HG03066 (cell line): ENCODE measurements at regions not wholly inside any gene's neighbourhood (a gene's known extent, or its start where the extent isn't known, plus 50 kb on each side); places are given as distances from the start of the nearest gene placed in this dataset.
"Not testable (repeated sequence)": the region's sequence is repeated elsewhere in the genome, so short reads cannot be mapped to it uniquely, and the experiment has no call there.

Experiments used
- ATAC-seq: cut with Tn5 transposase; IDR thresholded peaks from one replicate; pipeline ENCODE4 v1.9.1; 2021; ENCODE audit warnings: low read depth; ENCODE audit not compliant: unreplicated experiment

DNA sequence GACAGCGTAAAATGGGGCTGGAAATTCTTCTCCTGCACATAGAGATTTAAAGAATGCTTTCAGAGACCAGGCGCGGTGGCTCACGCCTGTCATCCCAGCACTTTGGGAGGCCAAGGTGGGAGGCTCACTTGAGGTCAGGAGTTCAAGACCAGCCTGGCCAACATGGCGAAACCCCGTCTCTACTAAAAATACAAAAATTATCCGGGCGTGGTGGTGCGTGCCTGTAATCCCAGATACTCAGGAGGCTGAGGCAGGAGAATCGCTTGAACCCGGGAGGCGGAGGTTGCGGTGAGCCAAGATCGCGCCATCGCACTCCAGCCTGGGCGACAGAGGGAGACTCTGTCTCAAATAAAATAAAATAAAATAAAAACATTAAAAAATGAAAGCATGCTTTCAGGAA lies 107.4 kb downstream of the CRLF2 start:
- not testable (repeated sequence) for ATAC-seq

GRCh38 chrX:1103360-1103759 lies 109.1 kb downstream of the CRLF2 start:
- no peak for ATAC-seq

DNA sequence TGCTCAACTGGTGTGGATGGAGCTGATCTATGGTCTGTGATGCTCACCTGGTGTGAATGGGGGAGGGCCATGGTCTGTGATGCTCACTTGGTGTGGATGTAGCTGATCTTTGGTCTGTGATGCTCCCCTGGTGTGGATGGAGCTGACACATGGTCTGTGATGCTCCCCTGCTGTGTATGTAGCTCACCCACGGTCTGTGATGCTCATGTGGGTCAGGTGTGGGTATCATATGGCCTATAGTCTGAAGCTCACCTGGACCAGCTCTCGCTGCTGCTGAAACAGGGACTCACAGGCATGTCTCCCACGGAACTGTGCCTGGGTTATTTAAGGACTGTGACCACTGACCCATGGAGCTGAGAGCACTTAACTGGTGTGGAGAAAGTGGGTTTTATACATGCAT lies 109.7 kb downstream of the CRLF2 start:
- ATAC-seq: no peak

DNA sequence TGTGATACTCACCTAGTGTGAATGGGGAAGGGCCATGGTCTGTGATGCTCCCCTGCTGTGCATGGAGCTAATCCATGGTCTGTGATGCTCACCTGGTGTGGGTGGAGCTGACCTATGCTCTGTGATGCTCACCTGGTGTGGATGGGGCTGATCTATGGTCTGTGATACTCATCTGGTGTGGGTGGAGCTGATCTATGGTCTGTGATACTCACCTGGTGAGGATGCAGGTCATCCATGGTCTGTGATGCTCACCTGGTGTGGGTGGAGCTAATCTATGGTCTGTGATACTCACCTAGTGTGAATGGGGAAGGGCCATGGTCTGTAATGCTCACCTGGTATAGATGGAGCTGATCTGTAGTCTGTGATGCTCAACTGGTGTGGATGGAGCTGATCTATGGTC lies 110.2 kb downstream of the CRLF2 start:
- not testable (repeated sequence) for ATAC-seq

DNA sequence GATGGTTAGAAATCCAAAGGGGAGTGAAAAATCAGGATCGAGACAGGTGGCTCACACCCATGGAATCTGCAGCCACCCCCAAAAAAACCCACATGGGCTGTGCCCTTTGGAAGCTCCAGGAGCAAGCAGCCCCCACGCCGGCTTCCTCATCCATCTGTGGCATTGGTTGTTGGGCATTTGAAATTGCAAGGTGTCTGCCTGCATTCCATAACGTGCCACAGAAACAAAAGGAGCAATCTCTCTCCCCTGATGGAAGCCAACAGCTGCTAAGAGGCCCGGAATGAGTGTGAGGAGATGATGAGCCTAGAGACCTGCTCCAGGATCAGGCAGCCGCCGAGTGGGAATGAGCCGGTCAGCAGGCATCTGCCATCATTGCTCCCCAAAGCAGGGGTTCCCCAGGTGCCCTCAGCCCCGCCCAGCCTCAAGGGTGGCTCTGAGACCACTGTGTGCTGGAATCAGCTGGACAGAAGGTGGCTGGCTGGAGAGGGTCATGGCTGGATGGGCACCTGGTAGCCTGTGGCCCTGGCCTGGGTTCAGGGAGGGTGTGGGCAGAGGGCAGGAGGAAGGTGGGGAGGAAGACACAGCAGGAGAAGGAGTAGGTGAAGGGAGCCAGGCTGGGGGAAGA lies 113.2 kb downstream of the CRLF2 start:
- no peak for ATAC-seq

DNA sequence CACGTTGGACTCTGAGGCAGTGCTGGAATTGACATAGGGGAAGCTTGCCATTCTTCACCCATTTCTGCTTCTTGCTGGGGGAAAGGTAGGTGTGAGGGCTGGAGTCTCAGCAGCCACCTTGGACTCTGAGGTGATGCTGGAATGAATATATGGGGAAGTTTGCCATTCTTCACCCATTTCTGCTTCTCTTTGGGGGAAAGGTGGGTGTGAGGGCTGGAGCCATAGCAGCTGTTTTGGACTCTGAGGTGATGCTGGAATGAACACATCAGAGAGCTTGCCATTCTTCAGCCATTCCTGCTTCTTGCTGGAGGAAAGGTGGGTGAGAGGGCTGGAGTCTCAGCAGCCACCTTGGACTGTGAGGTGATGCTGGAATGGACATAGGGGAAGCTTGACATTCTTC lies 115.1 kb downstream of the CRLF2 start:
- no peak for ATAC-seq

DNA sequence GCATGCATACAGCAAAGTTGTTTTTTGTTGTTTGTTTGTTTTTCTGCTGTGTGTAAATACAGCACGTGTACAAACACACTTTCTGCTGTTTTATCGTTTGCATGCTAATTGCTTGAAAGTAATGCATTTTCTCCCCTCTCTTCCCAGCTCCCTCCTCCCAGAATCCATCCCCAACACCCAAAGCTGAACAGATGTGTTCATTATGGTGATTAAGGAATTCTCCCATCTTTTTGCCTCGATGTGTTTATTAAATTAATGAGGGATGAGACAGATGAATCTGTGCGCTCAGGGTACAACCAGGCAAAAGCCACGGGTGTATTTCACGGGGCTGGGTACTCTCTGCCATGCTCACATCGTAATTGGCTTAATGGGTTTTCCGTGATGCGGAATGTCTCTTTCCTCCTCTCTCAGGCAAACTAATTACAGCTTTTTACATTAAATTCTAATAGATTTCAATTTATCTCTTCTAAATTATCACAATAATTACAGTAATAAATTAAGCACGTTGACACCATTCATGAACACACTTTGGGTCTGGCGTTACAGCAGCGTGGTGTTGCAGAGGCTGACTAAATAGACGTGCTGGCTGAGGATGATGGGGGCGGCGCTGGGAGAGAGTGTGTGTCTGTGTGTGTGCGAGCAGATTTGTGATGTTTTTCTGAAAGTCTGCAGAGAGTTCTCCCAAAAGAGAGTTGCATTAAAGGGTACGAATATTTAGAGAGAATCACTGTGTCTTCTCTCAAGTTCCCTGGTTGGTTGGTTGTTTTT lies 117.7 kb downstream of the CRLF2 start:
- ATAC-seq: no peak

GRCh38 chrX:1093586-1094421 lies 118.6 kb downstream of the CRLF2 start:
- ATAC-seq: no peak

GRCh38 chrX:1093121-1093520 lies 119.3 kb downstream of the CRLF2 start:
- ATAC-seq: no peak

GRCh38 chrX:1086444-1087409 lies 125.7 kb downstream of the CRLF2 start:
- no peak for ATAC-seq

- not testable (repeated sequence) for ATAC-seq
Observed at GRCh38 chrX:1085871-1086270, 126.6 kb downstream of the CRLF2 start.

- no peak for ATAC-seq
Observed at GRCh38 chrX:1084689-1085088, 127.8 kb downstream of the CRLF2 start.

DNA sequence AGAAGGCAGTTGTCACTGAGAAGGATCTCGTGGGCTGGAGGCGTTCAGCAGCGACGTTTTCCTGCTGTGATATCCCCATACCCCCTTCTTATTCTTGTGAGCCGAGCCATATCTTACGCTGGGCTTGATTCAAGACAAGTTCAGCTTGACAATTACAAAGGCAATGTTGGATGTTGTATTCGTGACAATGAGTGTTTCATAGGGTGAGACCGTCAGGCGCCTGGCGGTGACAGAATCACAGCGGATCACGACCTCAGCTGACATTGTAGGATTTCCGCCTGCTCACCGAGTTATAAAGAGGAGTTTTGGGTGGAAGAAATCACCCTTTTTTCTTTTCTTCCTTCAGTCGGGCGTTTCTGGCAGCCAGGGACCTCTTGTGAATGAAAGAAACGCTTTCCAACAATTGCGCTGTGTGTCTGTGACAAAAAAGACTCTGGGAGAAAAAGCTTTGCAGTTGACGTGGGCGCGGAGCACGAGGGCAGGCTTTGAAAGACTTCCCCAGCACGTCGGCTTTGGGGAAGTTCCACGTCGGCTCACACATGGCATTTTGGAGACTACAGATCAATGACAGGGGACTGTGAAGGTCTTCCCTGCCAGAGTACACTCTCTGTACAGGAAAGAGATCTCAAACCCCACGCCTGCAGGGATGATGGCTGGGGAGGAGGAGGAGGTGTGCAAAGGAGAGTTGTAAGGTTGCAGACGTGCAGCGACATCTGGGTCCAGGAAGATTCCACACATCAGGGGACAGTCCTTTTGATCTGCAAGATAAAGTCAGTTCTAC lies 135.4 kb downstream of the CRLF2 start:
- ATAC-seq: no peak

DNA sequence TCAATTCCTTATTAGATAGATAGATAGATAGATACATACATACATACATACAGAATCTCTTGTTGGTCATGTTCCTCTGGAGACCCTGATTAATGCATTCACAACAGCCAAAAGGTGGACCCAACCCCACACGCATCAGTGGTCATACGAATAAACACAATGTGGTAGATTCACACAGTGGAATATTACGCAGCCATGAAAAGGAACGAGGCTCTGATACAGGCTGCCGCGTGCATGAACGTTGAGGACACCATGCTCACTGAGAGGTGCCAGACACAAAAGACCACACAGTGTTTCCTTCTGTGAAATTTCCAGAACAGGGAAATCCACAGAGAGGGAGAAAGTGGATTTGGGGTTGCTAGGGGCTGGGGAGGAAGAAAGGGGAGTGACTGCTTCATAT lies 136.7 kb downstream of the CRLF2 start:
- ATAC-seq: no peak

- no peak for ATAC-seq
Observed at GRCh38 chrX:1075156-1075555, 137.3 kb downstream of the CRLF2 start.

DNA sequence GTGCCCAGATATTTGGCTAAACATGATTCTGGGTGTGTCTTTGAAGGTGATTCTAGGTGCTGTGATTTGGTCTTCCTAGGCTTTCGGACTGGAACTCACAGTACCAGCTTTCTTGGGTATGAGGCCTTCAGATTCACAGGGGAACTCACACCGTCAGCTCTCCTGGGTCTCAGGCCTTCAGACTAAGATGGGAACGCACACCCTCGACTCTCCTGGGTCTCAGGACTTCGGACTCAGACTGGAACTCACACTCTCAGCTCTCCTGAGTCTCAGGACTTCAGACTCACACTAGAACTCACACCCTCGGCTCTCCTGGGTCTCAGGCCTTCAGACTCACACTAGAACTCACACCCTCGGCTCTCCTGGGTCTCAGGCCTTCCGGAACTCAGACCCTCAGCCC lies 137.7 kb downstream of the CRLF2 start:
- no peak for ATAC-seq

- no peak for ATAC-seq
Observed at GRCh38 chrX:1074172-1074571, 138.3 kb downstream of the CRLF2 start.

DNA sequence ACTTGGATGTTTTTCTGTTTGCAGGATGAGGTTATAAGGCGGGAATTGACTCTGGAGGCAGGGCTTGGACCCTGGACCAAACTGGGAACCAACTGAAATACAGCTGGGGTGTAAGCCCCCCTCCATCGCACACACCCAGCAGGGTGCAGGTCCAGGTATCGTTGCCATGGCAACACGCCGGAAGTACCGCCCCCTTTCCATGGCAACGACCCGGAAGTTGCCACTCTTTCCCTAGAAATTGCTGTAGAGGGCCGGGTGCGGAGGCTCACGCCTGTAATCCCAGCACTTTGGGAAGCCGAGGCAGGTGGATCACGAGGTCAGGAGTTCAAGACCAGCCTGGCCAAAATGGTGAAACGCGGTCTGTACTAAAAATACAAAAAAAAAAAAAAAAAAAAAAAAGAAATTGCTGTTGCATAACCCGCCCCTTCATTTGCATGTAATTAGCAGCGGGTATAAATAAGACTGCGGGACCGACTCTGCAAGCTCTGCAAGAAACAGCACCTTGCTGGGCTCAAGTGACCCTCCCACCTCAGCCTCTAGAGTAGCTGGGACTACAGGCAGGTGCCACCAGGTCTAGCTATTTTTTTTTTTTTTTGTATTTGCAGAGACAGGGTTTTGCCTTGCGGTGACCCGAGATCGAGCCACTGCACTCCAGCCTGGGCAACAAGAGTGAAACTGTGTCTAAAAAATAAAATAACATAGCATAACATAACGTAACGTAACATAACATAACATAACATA lies 139.6 kb downstream of the CRLF2 start:
- no peak for ATAC-seq

- no peak for ATAC-seq
Observed at GRCh38 chrX:1071351-1071750, 141.1 kb downstream of the CRLF2 start.
